ENCODE measurements at regions not wholly inside any gene's neighbourhood (a gene's known extent, or its start where the extent isn't known, plus 50 kb on each side); places are given as distances from the start of the nearest gene placed in this dataset.
A peak's percentile ranks its signal among the peaks of the same experiment; 100 is the strongest.

GRCh38 chr17:70563281-70563820, 394.0 kb downstream of the KCNJ2 start:
- H3K27me3 ChIP-seq (ENCODE audit: control insufficient read depth, insufficient read depth, low read length), result no peaks in the 10 kb centered on the region
- no peak overlapping the region for H4K8ac ChIP-seq (ENCODE audit: low read depth in 2 of 2, low read length in 2 of 2)
- POLR2A ChIA-PET (ENCODE audit: unreplicated experiment), result no interaction called here
- H3K9me3 ChIP-seq (ENCODE audit: control insufficient read depth, insufficient read depth, low read length), result no peaks in the 10 kb centered on the region
- H3K36me3 ChIP-seq (ENCODE audit: control insufficient read depth, insufficient read depth, low read length), result no peaks in the 10 kb centered on the region
- in situ Hi-C loops (cut with MboI; ENCODE audit: low sequenced_read_pairs) (no loop called here), dilution Hi-C loops (cut with HindIII; ENCODE audit: low sequenced_read_pairs, unreplicated experiment) (no loop called here), intact Hi-C loops (cut with micrococcal nuclease) (no loop called here)
- no peak overlapping the region; the same call in 1 of the 2 replicates for H3K9ac ChIP-seq (ENCODE audit: low read depth, low read length)
- no peak overlapping the region for H2AFZ ChIP-seq (replicated peaks; ENCODE audit: low read length, poor library complexity)
- H3K4ac ChIP-seq (ENCODE audit: low read depth, low read length), result no peak overlapping the region
- H3K4me2 ChIP-seq (ENCODE audit: low read depth, low read length), result no peak overlapping the region; the same call in 1 of the 2 replicates
- BruUV-seq (replicated peaks), result no TSS peak
- H2BK120ac ChIP-seq (ENCODE audit: low read depth, low read length), result no peak overlapping the region
- no peak overlapping the region for H4K5ac ChIP-seq (ENCODE audit: low read depth, low read length)
- no peak overlapping the region for H3K23ac ChIP-seq (ENCODE audit: low read depth, low read length)
- H3K14ac ChIP-seq (replicated peaks; ENCODE audit: low read depth, low read length), result no peak overlapping the region
- no peak overlapping the region for H3K18ac ChIP-seq (ENCODE audit: low read depth, low read length)
- H4K20me1 ChIP-seq (ENCODE audit: insufficient read depth, low read length), result no peaks in the 10 kb centered on the region
- no peaks in the 10 kb centered on the region for H3K79me1 ChIP-seq (ENCODE audit: low read depth in 1 of 2, low read length in 2 of 2)
- no peak overlapping the region for H3K56ac ChIP-seq (ENCODE audit: extremely low read depth, insufficient read depth, low read length)
- no peak overlapping the region for H2AK9ac ChIP-seq (replicated peaks; ENCODE audit: low read depth, low read length, poor library complexity)
- H2BK5ac ChIP-seq (ENCODE audit: low read depth, low read length, poor library complexity, severe bottlenecking), result no peak overlapping the region
- no peak overlapping the region for H2BK20ac ChIP-seq (ENCODE audit: low read depth, low read length)
- no peak overlapping the region; the same call in 2 of the 3 replicates for H2BK15ac ChIP-seq (ENCODE audit: low read depth, low read length)
- H3K27ac ChIP-seq (ENCODE audit: insufficient read depth, low read length), result peak overlapping the region; percentile 24; the same call in 1 of the 2 replicates
- peak; percentile 84 for ATAC-seq (ENCODE audit: low read depth)
- H3K4me3 ChIP-seq (ENCODE audit: insufficient read depth, low read depth, low read length), result no peak overlapping the region
- H2AK5ac ChIP-seq (ENCODE audit: low read depth, low read length), result no peak overlapping the region
- no peaks in the 10 kb centered on the region; the same call in 1 of the 2 replicates for H3K4me1 ChIP-seq (ENCODE audit: control insufficient read depth, insufficient read depth, low read length)
- CTCF ChIA-PET, result no interaction called here
- TF ChIP-seq RFX5 (IDR thresholded peaks at IDR 0.05; ENCODE audit: low read depth, low read length) (no peak), MXI1 (IDR thresholded peaks at IDR 0.05; ENCODE audit: borderline replicate concordance, low read depth, low read length) (no peak), MAFK (IDR thresholded peaks at IDR 0.05; ENCODE audit: low read depth, low read length) (no peak)
- WGBS, 2 experiments (ENCODE audit: extremely low coverage in 2 of 2, insufficient read length in 1 of 2), result no CpG with 5 or more reads among the region's 2 CpGs
- DNase-seq, result peak; percentile 62
- no peaks in the 10 kb centered on the region for H3K9me1 ChIP-seq (ENCODE audit: insufficient read depth, low read length)
- H4K91ac ChIP-seq (ENCODE audit: insufficient read depth, low read depth, low read length), result no peak overlapping the region; the same call in 1 of the 2 replicates

Measured in IMR-90 (cell line).